CD4-positive, alpha-beta T cell treated with Interleukin-6 for 4 hours (primary cell): ENCODE measurements at regions not wholly inside any gene's neighbourhood (a gene's known extent, or its start where the extent isn't known, plus 50 kb on each side); places are given as distances from the start of the nearest gene placed in this dataset.
"Not testable (repeated sequence)": the region's sequence is repeated elsewhere in the genome, so short reads cannot be mapped to it uniquely, and the experiment has no call there.

Experiments
- DNase-seq: peaks from one replicate; pipeline ENCODE4 v3.0.0-alpha.2; 2020; ENCODE audit warnings: mixed read lengths

DNA sequence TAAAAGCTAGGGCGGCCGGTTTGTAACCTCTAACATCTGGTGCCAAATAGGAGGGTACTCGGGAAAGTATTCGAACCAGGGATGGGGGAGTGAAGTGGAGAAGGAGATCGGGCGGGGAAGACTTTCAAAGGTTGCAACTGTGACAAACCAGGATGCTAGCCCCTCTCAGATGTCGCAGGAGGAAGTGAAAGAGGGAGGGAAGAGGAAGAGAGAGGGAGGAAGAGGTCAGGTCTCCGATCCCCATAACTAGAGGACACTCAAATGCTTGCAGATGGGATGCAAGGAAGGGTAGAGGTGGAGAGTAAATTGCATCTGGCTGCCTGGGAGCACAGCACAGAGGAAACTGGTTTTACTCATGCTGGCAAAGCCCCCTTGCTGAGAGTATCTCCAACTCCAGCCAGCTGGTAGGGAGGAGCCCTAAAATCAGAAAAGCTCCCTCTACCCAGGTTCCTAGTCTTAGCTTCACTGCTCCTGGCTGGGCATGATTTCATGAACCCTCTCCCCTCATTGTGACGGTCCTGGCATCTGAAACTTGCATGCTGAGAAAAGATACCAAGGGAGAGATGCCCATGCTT lies 696.7 kb upstream of the TBX3 start:
- no peak for DNase-seq

GRCh38 chr12:115378291-115378690 lies 694.3 kb upstream of the TBX3 start:
- DNase-seq = no peak

DNA sequence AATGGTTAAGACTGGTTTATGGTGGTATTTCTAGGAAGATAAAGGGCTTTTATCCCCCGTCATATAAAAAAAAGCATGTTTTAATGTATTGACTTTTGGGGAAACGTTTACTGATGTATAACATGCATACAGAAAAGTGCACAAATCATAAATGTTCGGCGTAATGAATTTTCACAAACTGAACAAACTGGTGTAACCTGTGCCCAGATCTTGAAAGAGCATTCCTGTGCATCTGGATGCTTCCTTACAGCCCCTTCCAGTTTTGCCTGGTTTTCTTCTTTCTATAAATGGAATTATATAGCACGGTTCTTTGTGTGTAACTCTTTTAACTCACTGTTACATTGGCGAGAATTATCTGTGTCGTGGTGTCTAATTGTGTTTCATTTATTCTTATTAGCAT lies 693.8 kb upstream of the TBX3 start:
- DNase-seq = no peak

DNA sequence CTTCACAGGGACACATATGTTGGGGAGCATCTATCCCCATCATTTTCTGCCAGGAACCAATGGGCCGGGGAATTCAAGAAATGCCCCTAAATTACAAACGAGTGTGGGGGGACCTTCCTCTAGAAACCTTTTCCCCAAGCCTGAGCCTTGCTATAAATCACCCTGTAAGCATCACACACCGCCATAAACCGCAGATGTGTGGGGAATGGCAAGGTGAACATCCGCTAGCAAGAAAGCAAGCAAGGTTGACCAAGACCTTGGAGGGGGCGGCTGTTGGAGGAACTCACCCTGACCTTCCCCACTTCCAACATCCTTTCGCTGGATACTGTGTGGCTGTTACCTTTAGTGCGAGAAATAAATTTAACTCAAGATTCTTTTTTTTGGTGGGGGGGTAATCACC lies 693.3 kb upstream of the TBX3 start:
- DNase-seq = no peak

GRCh38 chr12:115375186-115375991 lies 691.4 kb upstream of the TBX3 start:
- DNase-seq = no peak

- DNase-seq = no peak
These were observed 690.7 kb upstream of the TBX3 start for GRCh38 chr12:115374480-115375185.

DNA sequence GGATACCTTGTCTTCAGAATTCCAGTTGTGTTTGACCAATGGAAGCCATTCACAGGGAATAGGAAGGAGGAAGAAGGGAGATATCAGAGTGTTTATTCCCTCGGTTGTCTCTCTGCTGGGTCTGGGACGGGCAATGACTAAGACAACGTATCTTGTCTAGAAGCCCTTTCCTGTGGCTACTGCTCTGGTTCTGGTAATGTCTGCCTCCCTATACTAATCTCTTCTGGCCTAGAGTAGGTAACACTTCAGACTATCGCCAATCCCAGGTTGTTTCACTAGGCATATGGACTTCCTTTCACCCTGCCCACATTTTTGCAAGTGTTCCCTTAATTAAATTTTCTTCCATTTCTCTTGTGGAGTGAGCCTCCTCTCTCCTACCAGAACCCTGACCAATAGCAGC lies 687.7 kb upstream of the TBX3 start:
- DNase-seq = no peak

DNA sequence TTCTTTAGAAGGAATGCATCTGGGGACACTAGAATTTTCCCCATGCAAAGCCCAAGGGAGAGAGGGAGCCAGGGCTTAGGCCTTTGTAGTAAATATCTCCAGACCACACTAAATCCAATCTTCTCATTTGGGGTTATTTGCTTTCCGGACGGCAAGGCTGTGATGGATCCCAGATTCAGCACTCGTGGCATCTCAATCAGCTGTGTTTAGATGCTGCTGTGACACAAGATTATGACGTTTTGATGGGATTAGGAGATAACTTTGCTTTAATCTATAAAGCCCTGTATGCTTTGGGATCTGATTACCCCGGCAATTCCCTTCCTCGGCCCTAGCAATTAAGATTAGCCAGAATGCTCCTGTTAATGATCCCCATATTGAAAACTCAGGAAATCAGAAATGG lies 686.7 kb upstream of the TBX3 start:
- DNase-seq = no peak

- no peak for DNase-seq
These were observed 686.2 kb upstream of the TBX3 start for GRCh38 chr12:115370207-115370606.

GRCh38 chr12:115366277-115366676 lies 682.3 kb upstream of the TBX3 start:
- not testable (repeated sequence) for DNase-seq

DNA sequence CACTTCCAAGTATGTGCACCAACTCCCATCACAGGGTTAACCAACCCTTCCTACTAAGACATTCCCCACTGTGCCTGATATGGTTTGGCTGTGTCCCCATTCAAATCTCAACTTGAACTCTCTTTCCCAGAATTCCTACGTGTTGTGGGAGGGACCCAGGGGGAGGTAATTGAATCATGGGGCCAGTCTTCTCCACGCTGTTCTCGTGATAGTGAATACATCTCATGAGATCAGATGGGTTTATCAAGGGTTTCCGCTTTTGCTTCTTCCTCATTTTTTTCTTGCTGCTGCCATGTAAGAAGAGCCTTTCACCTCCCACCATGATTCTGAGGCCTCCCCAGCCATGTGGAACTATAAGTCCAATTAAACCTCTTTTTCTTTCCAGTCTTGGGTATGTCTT lies 681.8 kb upstream of the TBX3 start:
- not testable (repeated sequence) for DNase-seq

- DNase-seq = no peak
These were observed 680.9 kb upstream of the TBX3 start for GRCh38 chr12:115364921-115365320.

DNA sequence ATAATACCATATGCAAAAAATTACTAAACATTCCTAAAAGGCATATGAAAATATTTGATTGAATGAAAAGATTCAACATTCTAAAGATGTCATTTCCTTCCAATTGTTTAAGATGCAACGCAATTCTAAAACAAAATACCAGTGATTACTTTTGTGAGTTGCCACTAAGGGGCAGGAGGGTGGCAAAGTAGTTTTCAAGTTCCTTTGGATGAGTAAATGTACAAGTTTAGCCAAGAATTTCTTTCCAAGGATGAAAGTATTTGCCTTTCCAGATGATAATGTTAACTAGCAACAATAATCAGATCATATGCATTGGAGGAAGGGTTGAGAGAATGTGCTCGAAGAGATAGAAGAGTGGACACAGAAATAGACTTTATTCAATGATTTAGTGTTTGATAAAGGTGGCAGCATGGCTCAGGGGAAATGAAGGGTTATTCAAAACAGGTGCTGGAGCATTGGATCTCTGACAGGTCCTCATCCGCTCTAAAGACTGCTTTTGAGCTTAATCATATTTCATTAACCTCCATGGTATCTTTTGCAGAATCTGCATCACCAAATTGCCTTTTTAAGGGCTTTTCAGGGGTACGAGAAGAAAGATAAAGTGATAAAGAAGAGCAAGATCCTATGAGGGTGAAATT lies 678.5 kb upstream of the TBX3 start:
- DNase-seq = no peak

GRCh38 chr12:115357681-115358080 lies 673.7 kb upstream of the TBX3 start:
- DNase-seq = no peak

GRCh38 chr12:115355301-115355700 lies 671.3 kb upstream of the TBX3 start:
- no peak for DNase-seq

GRCh38 chr12:115354007-115354890 lies 670.3 kb upstream of the TBX3 start:
- DNase-seq = no peak

DNA sequence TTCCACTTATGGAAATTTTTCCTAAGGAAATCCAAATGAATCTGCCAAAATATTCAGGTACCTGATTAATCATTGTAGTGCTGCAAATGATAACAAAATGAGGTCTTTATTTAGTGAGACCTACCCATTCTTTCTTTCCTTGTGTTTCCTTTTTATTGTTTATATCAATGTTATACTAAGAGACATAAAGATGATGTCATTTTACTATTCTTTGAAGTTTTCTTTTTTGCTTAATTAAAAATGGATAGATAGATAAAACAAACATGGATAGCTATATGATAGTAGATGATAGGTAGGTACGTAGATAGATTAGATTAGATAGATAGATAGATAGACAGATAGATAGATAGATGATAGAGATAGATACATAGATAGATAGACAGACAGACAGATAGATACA lies 669.5 kb upstream of the TBX3 start:
- no peak for DNase-seq

DNA sequence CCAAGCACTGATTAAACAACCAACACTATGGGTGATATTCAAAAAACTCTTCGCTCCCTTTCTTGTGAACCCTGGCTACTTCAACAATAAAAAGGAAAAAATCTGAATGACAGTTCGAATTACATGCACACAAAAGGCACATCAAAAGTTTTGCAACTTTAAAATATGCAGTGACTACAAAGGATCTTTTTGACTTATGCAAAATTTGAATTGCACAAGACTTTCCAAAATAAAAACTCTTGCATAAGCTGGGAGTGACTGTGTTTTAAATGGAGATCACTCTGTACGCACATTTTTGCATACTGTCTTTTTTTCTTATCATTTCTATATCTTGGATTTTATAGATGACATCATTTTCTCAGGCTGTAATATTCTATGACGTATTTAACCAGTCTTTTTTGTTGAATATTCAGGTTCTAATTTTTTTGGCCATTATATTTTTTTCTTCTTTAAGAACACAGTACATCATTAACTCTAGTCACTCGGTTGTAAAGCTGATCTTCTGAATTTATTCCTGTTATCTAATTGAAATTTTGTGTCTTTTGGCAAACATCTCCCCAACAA lies 667.6 kb upstream of the TBX3 start:
- no peak for DNase-seq

- DNase-seq = no peak
These were observed 665.7 kb upstream of the TBX3 start for GRCh38 chr12:115349711-115350110.

DNA sequence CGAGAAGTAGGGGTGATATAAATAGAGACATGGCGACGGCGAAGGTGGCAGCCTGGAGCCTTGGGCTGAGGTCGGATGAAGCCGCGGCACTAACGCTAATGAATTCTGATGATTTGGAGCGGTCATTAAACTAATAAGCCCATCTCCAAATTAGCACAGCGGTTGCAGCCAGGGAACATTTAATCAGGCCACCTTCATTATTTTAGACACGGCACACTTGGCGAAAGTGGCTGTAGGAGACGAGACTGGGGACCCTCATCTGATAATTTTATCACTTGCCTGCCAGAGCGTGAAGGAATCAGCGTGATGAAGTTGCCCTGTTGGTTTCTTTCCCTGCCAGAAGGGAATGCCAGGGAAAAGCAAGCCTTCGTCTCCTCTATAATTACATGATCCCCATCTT lies 664.3 kb upstream of the TBX3 start:
- no peak for DNase-seq

DNA sequence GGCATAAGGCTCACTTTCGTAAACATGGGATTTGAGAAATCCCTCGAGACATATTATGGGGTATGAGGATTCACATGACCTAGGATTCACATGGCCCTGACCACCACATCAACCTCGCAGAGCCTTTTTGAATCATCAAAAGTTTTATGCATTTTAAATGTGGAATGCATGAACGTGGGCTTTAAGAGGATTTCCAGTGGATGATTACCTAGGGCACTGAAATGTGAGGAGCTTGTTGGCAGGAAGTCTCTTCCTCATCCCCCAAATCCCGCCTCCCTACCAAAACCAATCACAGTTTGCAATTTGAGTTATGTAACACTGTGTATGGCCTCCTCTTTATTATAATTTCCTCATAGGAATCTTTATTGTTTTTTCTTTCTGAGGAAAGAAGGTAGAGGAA lies 659.6 kb upstream of the TBX3 start:
- DNase-seq = no peak

DNA sequence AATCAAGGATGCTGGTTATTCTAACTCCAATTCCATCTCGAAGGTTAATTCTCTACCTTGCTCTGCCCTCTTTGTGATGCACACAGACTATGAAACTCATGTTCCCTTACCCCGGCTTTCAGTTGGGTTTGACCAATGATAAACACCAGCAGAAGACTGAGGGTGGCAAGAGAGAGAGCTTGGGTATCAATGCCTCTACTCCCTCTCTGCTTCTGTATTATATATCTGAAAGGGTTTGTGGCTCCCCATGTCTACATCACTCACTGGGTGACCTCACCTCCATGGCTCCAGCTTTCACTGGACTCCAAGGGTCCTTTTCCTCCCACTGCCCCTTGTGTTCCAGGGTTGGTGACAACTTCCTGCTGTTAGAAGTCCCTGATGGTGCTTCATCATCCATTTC lies 659.0 kb upstream of the TBX3 start:
- DNase-seq = no peak
